GM23248 (cell line): ENCODE measurements at regions not wholly inside any gene's neighbourhood (a gene's known extent, or its start where the extent isn't known, plus 50 kb on each side); places are given as distances from the start of the nearest gene placed in this dataset.

ENCODE experiments used
- EZH2 ChIP-seq: fragments of 200-600 bp; sonication (generic); IDR thresholded peaks from 2 replicates; pipeline ENCODE4 v1.6.1; 2018; ENCODE audit warnings: antibody characterized with exemption, mild to moderate bottlenecking; ENCODE audit not compliant: insufficient read depth, poor library complexity, severe bottlenecking
- EZH2phosphoT487 ChIP-seq: fragments of 200-600 bp; sonication (generic); IDR thresholded peaks from 2 replicates; pipeline ENCODE4 v1.6.1; 2018; ENCODE audit warnings: antibody characterized with exemption, moderate library complexity, mild to moderate bottlenecking, low read depth; ENCODE audit not compliant: insufficient read depth

GRCh38 chr3:177514611-177515499 lies 317.6 kb upstream of the TBL1XR1 start:
- TF ChIP-seq EZH2 (no peak), EZH2phosphoT487 (no peak)
